DMS153 treated with DMSO at 0.1 percent for 48 hours (cell line): ENCODE measurements at regions not wholly inside any gene's neighbourhood (a gene's known extent, or its start where the extent isn't known, plus 50 kb on each side); places are given as distances from the start of the nearest gene placed in this dataset.
A peak's percentile ranks its signal among the peaks of the same experiment; 100 is the strongest.

Source experiments
- DNase-seq: peaks from one replicate; lab custom pipeline; 2025; ENCODE audit not compliant: unreplicated experiment; lab: John Stamatoyannopoulos, UW

DNA sequence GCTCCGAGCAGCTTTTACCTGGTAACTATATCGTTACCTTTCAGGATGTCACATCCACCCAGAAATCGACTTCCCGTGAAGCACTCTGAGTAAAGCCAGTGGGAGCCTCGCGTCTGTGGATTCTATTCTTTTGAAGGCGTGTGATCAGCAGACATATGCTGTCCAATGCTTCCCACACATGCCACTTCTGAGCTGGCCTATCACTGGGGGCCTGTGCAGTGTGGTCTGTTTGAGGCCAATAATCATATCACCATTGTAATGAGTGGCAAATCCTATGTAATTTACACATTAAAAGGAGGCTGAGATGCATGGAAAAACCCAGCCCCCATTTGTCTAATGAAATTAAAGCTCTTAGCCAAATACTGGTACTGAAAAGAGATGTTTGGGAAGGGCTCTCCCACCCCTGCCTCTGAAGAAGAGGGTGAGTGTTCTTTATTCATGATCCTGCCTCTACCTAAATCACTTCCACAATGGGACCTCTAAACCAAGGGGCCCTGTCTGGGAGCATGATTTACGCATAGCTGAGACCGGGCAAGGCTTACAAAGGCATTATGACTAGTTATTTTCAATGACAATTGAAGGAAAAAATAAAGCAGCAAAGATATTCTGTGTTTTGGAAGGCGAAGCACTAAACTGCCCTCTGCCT, 686.8 kb downstream of the ZEB2 start:
- no peak for DNase-seq

DNA sequence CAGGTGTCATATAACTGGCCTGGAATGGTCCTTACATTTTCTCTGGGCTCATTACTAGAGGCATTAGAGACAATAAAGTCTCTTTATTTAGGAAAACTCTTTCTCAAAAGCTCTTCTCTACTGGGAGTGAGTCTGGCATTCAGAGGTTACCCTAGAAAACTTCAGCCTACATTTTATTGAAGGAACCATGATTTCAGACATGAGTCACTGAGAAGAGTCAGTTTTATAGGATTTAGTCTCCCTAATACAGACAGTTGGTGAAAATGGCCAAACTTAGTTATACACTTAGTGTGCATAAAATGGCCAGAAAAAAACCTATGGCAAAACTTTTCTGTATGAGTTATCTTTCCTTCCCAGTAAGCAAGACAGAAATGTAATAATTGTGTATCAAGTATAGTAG, 689.4 kb downstream of the ZEB2 start:
- no peak for DNase-seq

DNA sequence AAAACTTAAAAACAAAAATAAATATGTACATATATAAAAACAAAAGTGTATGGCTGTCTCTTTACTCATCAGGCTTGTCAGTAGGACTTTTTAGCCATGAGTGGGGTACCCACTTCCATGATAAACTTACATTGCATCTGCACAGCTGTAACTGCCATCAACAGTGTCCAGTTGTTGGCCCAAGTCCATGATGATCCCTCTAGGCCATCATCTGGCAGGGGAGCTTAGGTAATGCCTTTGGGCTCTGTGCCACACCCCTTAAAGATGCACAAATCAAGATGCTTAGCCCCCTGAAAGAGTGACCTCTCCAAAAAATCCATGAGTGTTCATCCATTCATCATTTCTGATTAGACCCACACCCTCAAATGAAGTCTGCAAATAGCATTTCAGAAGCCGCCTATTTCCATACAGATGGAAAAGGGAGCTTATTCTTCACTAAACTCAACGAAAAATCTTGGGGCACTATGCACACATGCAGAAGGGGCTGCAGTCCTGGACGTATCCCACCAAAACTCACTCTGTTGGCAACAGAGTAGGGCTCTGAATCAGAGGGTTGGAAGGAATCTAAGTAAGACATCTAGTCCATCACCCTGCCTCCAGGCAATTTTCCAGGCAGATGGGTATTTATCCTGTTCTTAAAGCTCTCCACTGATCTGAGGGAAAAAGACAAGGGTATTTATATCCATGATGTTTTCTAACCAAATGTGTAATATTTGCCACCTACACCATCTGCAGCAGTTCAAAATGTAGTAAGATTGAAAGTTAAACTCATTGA, 691.0 kb downstream of the ZEB2 start:
- DNase-seq = no peak

DNA sequence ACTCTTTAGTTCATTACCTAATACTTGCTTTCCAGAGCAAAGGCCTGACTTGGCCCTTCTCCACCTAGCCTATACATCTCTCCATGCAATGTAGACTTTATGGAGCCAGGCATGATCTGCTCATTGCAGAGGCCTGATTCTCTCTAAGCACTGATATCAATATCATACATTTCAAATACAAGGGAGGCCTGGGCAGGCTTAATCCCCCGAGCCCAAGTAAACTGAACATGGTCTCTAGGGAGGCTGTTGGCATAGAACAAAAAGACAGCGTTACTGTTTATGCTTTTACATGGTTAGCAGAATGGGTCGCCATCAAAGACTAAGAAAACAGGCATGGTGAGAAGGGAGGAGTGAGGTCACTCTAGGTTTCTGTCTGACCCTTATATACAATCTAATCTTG, 695.1 kb downstream of the ZEB2 start:
- DNase-seq = peak; percentile 11

DNA sequence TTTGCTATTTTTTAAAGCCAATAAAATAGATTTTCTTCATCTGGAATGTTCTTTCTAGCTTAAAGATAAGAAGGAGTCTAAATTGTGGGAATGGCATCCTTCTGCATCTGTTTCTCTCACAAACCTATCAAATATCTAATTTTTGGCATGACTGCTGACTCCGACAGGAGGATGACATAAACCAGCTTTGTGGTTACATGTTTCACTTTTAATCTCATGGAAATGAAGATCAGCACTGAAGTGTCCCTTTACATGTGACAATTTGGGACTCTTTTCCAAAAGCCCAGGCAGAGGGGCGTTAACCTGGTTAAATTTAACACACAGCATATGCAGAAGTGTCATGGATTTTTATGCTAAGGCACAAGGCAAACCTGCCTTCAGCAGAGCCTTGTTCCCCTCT, 694.7 kb downstream of the ARHGAP15 start:
- no peak for DNase-seq

DNA sequence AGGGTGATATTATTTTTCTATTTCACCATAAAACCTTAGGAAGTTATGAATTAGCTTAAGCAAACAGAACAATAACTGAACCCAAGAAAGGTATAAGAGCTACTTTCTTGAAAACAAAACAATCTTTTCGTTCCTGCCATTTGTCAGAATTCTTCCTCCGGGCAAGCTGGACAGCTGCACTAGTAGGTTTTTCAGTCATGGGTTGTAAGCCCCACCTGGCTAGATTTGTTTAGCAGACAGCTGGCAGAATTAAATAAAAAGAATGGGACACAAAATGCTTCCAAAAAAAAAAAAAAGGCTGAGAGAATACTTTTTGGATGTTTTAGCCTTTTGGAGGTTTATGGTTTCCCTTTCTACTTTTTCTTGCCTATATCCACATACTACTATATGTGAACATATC, 694.1 kb downstream of the ARHGAP15 start:
- no peak for DNase-seq

DNA sequence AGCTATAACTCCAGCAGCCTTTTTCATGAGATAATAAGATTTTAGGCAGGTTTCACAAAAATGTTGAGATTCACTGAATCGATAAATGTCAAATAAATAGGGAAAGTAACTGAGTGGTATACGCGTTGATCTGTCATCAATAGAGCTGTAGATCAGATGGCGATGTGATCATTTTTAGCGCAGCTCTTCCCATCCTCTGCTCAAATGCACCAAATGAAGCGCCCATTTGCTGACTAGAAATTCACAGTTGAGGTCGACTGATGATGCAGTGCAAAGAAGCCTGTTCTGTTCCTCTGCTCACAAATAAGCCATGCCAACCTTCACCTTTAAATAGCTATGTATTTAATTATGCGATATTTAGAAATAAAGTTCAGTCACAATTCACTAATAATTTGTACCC, 693.5 kb downstream of the ARHGAP15 start:
- DNase-seq = no peak

DNA sequence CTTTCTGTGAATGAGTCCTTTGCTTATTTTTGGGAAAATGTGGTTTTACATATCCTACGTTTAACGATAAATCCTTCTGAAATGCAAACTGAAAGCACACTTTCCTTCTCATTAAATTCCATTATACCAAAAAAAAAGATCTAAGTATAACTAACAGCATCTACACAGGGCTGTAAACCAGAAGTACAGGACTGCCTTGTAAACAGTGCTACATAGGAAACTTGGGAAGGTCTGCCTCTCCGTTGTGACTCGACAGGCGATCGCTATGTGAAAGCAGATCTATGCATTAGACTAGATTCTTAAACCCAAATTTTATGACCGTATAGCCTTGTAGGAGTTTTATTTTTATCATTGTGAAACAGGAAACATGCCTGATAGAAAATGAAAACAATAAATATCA, 690.5 kb downstream of the ARHGAP15 start:
- DNase-seq = no peak

DNA sequence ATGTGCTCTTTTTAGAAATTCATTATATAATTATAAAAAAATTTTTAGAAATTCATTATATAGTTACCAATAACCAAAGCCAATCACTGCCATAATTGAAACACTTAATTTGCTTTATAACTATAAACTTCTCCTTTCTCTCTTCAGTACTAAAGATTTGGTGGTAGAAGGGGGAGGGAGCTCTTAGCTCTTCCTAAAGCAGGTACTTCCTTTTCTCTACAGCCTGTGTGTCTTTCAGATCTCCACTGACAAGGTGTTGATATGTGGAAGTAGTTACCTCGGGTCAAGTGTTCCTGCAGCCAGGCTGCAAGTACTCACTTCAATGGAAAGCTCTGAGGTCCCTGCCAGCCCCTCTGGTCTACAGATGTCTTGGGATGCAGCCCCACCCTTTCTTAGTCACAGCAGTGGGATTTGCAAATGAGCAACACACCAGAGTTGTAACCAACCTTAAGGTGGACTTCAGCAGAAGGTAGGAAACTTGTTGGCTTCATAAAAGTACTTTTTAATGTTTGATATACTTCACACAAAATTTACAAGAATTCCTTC, 690.0 kb downstream of the ARHGAP15 start:
- DNase-seq = no peak
